ENCODE measurements at regions not wholly inside any gene's neighbourhood (a gene's known extent, or its start where the extent isn't known, plus 50 kb on each side); places are given as distances from the start of the nearest gene placed in this dataset.

DNA sequence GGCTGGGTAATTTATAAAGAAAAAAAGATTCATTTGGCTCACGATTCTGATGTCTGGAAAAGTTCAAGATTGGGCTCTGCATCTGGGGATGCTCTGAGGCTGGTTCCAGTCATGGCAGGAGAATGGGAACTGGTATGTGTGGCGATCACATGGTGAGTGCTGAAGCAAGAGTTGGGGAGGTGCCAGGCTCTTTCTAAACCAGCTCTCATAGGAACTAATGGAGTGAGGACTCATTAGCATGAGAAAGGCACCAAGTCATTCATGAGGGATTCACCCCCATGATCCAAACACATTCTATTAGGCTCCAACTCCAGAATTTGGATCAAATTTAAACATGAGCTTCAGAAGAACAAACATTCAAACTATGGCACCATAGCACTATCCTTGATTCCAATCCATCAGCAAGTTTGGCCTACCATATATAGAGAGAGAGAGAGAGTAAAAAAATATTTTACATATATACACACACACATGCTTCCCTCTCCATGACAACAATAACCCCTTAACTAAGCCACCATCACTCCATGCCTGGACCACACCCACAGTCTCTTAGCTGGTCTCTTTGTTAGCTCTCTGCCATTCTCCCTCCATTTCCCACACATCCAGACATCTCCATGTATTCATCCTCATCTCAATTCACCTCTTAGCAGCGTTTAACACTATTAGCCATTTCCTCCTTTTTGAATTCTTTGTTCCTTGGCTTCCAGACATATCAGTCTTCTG is 57.9 kb downstream of the NPY start:
- DNase-seq, result no peak

DNA sequence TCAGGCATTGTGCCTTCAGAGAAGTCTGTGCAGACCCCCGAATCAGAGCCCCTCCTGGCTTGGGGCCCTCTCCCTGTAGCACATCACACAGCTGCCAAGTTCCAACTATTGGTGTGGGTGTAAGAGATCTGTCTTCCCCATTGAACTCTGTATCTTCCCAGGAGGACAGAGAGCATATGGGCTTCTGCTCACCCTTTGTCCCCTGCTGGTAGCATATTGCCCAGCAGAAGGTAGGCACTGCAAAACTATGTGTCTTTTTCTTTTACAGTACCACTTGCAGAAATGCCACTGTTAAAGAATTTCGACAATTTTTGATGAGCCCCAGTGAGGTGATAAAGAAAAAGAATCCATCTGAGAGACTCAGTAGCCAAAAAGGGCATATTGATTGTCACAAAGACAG is 59.6 kb downstream of the NPY start:
- no peak for DNase-seq

DNA sequence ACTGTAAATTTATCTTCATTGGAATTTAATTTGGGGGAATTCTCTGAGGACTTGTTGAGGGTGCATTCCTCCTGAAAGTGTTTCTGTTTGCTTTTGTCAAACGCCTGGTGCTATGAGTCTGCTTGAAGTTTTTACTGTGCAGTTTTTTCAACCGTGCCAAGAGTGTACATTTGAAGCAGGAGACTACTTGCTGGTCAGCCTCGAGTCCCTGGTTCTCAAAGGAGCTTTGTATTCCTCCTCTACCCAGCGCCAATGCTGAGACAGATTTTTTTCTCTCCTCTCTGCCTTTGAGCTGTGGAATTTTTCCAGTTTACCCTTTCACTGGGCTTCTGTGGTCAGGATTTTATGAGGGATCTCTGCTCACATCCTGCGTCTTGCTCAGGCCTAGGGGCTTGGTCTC is 62.1 kb downstream of the NPY start:
- DNase-seq, result no peak

DNA sequence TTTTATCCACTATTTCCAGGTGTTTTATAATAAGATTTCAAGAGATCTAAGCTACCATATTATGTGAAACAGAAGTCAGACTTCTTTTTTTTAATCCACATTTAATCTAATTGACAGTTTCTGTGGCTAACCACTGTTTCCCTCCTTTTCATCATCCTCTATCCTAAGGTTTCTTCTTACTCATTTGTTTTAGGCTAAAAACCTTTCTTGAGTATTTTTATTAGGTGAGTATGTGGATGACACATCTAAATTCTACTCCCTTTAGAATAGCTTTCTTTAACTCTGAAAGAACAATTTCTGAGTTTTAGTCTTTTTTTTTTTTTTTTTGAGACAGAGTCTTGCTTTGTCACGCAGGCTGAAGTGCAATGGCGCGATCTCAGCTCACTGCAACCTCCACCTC is 62.7 kb downstream of the NPY start:
- DNase-seq, result no peak

DNA sequence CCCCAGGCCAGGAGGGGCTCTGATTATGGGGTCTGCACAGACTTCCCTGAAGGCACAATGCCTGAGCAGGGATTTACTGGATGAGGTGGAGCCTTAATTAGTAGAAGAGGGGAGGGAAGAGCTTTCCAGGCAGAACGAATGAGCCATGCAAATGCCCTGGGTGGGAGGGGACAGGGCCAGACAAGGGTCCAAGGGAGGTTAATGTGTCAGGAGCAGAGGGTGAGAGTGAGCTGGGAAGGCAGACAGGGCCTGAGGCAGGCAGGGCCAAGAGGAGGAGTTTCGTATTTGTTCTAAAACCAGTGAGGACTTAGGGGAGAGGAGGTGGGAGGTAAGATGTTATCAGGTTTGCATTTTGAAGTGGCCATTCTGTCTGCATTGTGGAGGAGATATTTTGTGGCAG is 65.3 kb downstream of the NPY start:
- DNase-seq, result no peak

DNA sequence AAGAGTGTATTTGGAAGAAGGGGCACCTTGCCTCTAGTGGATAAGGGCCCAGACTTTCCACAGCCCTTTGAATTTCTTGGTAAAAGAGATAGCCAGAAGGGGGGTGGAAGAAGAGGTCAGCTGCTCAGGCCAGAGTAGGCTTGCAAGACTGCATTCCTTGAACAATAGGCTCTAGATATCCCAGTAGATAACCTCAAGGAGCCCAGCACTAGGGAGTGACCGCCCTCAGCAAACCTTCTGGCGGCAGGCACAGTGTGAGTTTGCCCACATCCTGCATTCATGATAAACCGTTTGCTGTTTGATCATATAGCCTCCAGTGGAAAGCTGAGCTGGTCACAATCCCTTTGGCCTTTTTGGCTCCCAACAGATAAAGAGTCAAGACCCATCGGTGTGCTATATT is 70.5 kb downstream of the NPY start:
- DNase-seq, result no peak

DNA sequence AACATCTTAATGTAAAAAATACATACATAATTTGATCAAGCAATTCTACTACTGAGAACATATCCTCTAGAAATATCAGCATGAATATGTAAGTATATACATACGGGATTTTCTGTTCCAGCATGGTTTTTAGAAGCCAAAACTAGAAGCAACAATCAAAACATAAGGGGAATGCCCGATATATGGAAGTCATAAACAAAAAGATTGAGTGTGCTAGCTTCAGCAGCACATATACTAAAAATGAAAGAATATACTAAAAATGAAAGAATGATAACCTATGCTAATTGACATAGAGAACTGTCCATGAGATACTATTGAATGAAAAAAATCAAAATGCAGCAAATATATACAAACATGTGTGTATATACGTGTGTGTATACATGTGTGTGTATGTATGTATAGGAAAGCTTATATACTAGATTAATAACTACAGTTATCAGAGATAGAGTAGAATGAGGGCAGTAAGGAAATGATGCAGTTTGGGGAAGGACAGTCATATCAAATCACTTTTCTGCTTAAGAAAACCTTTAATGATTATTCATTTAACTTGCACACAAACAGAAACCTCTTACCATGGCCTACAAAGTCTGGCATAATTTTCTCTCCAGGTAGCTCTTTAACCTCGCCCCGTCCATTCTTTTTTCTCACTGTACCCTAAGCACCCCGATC is 72.9 kb downstream of the NPY start:
- no peak for DNase-seq

DNA sequence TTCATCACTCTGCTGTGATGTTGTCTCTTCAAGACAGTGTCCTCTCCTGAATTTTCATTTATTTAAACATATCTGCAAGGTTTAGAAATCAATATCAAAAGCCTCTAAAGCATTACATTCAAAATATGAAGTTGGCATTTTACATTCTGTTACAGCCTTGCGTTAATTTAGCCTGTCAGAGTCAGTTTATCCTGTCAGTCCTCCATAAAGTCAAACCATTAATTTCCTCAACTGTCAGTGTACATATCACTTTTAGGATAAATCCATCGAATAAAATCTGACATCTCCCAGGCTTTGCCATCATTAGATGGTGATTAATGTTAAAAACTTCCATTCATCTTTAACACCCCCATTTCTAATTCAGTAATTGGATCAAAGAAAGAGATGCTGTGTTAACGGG is 77.0 kb downstream of the NPY start:
- DNase-seq, result no peak

DNA sequence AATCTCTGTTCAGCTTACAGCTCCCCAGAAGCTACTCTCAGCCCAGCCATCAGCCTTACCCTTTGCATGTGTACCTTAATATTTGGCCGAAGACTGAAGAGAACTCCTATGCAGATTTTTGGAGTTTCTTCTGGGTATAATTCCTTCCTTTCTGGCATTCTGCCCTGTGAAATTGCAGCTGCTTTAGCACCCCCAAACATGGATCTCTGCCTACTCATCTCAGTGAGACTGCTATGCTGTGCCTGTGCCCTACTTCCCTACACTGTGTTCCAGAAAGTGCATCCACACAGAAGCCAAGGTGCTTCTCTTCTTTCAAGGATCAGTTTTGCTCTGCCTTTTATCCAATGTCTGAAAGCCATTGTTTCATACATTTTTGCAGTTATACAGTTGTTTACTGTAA is 81.6 kb downstream of the NPY start:
- no peak for DNase-seq

DNA sequence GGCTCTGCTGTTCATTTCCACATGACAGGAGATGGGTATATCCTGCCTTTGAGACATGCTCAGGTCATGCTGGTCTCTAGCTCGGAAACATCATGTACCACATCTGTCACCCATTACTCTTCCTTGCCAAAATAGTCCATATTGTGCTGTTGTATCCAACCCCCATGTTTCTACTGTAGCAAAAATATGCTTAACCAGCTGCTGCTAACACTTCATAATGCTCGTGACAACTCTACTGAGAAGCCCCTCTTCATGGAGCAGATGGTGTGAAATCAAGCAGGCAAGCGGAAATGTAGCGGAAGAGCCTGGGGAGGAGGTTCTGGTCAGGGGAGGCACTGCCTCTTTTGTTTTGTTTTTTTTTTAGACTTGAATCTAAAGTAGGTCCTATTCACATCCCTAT is 82.9 kb downstream of the NPY start:
- no peak for DNase-seq

DNA sequence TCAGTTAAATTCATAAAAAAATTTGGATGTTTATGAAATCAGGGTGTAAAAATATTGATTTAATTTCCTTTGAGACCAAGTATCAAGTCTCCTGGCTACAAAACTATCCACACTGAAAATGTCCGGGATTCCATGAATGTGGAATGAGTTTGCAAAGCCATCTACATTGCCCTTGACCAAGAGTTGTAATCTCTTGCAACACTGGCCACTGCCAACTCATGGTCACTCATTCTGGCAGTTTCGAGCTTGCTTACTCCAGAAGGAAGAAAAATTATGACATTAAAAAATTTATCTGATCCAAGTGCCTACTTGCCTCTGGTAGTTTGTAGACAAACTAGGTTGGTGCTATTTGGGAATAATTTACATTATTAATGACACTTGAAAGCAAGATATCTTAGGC is 84.2 kb downstream of the NPY start:
- DNase-seq, result no peak

DNA sequence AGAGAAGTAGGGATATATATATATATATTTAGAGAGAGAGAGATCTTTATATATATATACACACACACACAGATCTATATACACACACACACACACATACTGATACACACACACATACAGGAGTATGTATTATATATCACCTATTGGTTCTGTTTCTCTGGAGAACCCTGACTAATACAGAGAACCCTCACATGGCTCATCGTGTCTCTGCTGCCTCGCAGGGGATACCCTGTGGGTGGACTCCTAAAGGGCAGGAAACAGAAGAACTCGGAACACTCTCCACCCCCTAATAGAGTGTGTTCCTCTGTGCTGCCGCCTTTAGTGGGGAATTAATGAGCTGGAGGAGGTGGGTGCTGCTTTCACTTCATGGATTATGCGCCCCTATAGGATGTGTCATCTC is 86.6 kb downstream of the NPY start:
- no peak for DNase-seq

DNA sequence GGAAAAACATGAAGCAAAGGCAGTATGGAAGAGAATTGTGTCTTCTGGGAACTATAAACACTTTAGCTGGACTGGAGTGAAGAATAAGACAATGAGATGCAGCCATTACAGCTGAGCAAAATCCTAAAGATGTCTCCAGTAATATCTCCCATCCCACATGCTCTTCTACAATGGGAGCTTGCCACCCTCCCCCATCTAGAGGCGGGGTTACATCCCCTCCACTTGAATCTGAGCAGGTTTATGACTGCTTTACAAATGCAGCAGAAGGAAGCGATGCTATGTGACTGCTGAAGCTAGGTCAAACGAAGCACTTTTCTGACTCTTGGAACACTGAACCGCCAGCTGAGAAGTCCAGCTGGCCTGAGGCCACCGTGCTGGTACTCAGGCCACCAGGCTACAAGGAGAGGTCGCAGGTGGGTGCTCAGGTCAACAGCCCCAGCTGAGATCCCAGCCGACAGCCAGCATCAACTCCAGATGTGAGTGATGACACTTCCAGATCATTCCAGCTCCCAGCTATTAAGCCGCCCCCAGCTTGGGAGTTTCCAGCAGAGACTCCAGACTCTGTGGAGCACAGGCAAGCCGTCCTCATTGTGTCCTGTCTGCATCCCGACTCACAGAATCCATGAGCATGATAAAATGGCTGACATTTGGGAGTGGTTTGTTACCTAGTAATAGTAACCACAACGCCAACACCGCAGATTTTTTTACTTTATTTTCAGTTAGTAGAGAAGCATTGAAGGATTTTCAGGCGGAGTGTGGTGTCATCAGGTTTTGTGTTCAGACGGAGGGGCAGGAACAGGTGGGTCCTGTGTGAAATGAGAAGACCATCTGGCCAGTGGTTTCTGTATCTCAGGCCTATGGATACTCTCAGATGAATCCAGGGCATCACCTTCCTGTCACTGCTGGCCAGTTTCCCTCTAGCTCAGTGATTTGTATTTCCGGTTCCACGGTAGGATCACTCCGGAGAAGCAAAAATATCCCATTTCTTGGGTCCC is 89.3 kb downstream of the NPY start:
- DNase-seq, result no peak

DNA sequence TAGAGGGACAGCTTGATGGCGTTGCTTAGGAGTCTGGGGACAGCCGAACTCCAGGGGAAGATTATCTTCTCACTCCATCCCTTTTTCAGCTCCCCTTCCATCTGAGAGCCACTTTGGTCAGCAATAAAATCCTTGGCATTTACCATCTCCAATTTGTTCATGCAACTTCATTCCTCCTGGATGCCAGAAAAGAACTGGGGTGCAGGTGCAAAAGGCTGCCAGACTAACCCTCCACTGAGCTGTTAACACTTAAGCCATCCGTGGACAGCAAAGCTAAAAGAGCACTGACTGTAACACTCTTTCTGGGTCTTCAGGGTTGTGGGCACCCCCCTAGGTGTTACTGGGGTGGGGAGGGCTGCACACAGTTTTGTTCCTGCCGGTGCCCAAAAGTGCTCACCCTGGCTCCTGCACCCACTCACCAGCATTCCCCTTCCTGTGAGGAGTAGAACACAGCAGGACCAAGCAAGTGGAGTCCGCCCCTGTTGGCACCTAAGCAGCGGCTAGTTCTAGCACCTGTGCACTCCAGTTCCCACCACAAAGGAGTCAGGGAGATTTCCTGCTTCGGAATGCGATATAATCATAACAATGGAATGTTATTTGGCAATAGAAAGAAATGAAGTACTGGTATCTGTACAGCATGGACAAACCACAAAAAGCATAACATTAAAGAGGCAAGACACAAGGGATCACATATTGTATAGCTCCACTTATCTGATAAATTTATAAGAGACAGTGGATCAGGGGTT is 95.1 kb downstream of the NPY start:
- no peak for DNase-seq

DNA sequence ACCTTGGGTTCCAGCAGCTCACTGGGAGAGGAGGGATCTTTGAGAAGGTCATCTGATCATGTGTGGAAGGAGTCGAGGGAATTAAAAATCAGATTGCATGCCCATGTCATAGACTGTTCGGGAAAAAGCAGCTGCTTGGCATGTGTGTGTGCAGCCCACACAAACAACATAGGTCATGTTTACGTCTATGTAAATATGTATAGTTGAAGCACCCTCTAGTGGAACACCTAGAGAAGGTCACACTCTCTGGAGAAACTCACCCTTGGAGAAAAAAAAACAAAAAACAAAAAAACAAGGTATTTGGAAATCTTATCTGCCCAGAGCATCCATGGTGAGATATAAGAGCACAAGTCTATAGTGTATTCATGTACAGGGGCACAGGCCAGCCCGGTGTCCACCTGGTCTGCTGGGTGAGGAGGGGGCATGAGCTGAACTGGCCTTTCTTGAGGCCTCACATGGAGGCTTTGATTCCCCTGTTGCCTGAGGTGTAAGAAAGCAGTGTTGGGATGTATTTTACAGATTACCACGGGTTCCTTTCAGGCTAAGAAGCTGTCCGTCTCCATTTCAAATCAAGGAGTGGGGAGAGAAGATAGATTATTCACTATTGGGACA is 98.0 kb downstream of the NPY start:
- no peak for DNase-seq

DNA sequence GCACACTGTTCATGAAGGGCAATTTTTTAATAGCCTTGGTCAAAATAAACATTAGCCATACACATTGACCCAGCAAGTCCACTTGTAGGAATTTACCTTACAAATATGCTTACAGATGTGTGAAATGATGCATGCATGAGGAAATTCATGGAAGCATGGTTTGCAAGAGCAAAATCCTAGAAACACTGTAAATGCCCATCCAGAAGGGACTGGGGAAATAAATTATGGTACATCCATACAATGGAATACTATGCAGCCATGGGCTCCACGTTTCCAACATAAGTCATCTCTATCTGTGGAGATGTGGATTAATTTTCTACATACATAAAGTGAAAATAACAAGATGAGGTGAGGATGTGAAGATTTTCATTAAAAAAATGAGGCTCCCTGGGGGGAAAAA is 99.1 kb downstream of the NPY start:
- no peak for DNase-seq

DNA sequence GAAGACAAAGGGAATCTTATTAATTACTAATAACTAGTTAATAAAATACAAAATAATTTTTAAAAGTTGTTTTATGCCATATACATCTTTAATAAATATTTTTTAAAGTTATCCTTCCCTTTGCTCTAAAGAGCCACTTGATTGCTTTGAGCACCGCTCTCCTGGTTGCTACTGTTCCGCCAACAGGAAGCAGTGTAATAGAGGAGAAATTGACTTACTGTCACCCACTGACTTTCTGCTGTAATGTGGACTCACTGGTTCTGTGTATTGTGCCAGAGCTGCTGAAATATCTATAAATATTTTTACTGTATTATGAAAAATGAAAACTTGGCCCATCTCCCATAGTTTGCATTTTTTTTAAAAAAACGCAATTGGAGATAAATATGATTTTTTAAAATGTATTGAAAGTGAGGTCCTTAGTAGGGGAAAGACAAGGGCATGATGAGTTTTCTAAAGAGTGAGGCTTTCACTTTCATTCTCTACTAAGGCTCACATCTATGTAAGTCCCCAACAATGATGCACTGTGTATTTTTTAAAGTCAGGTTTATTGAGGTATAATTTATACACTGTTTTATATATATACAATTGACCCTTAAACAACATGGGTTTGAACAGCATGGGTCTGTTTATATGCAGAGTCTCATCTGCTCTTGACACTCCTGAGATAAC is 100.5 kb downstream of the NPY start:
- no peak for DNase-seq

DNA sequence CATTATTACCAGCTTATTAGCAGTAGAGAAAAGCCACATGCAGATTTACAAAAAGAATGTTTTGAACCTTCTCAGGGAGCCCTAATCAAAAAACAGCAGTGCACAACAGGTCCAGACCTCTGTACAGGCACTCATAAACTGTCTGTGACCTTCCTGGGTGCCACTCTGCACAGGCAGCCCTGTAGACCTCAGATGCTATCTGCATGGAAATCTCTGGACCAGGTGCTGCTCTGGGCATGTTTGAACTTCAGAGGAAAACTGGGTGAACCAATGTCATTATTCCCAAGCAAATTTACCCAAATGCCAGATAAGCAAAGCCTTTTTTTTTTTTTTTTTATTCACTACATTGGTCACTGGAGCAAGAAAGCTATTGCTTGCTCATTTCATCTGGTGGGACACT is 104.2 kb downstream of the NPY start:
- DNase-seq, result no peak

DNA sequence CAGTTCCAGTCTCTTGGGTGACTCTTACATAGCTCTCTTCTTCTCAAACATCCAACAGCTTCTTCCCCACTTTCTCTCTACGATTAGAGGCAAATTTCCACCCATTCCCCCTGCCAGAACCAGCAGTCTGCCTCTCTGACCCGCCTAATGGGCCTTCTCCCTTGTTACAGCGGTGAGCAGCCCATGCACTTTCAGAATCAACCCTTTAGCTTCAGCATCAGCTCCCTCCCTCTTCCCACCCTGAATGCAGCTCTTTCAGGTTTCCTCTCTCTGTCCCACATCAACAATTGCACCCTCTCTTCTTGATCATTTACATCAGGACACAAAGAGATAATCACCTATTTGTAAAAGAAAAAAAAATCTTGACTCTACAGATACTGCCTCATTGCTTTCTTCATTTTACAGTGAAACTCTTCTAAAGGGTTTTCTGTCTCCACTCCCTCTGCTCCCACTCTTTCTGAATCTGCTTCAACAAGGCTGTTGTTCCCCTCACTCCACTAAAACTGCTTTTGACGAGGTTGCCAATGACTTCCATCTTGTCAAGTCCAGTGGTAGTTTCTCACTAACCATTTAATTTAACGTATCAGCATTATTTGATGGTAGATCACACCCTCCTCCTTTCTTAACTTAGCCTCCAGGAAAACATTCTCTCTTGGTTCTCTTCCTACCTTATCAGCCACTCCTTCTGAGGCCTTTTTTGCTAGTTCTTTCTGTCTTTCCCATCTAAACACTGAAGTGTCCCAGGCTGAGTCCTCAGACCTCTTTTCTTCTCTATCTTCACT is 106.6 kb downstream of the NPY start:
- no peak for DNase-seq

DNA sequence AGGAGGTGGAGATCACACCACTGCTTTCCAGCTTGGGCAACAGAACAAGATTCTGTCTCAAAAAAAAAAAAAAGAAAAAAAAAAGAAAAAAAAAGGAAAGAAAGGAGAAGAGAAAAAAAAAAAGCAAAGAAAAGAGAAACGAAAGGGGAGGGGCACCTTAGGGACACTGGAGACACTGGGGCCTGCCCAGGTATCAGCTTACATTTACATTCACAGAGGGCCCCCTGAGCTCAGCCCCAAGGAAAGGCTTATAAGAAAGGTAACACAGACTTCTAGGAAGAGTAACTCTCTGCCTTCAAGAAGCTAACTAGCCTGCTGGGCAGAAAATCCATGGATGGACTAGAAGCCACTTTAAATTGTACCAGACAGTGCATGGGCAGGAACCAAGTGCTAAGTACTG is 108.8 kb downstream of the NPY start:
- DNase-seq, result no peak

DNA sequence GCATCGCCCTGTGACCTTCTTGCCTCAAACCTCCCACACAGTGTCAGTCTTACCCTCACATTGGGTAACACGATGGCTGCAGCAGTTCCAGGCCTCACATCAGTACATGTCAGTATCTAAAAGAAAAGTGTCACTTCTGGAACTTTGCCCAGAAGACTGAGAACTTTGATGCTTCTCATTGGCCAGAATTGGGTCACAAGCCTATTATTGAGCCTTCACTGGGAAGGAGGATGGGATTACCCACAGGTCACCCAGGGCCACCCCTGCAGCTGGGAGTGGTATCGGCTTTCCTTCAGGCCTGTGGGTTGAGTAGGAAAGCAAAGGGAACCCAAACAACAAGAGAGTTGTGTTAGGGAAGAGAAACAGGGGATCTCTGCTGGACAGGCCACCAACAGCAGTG is 111.5 kb downstream of the NPY start:
- DNase-seq, result no peak
